GM21528 (cell line): ENCODE measurements at regions not wholly inside any gene's neighbourhood (a gene's known extent, or its start where the extent isn't known, plus 50 kb on each side); places are given as distances from the start of the nearest gene placed in this dataset.
"Not testable (repeated sequence)": the region's sequence is repeated elsewhere in the genome, so short reads cannot be mapped to it uniquely, and the experiment has no call there.

ENCODE experiments used
- ATAC-seq: cut with Tn5 transposase; IDR thresholded peaks from one replicate; pipeline ENCODE4 v1.9.1; 2021; ENCODE audit warnings: mild to moderate bottlenecking, moderate library complexity; ENCODE audit not compliant: unreplicated experiment, low FRiP score

DNA sequence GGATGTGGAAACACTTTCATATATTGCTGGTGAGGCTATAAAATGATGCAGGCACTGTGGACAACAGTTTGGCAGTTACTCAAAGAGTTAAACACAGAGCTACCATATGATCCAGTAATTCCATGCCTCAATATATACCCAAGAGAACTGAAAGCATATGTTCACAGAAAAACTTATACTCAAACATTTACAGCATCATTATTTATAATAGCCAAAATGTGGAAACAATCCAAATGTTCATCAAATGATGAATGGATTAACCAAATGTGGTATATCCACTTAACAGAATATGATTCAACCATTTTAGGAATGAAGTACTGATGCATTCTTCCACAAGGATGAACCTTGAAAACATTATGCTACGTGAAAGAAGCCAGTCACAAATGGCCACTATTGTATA is 603.8 kb downstream of the IQCM start:
- no peak for ATAC-seq

DNA sequence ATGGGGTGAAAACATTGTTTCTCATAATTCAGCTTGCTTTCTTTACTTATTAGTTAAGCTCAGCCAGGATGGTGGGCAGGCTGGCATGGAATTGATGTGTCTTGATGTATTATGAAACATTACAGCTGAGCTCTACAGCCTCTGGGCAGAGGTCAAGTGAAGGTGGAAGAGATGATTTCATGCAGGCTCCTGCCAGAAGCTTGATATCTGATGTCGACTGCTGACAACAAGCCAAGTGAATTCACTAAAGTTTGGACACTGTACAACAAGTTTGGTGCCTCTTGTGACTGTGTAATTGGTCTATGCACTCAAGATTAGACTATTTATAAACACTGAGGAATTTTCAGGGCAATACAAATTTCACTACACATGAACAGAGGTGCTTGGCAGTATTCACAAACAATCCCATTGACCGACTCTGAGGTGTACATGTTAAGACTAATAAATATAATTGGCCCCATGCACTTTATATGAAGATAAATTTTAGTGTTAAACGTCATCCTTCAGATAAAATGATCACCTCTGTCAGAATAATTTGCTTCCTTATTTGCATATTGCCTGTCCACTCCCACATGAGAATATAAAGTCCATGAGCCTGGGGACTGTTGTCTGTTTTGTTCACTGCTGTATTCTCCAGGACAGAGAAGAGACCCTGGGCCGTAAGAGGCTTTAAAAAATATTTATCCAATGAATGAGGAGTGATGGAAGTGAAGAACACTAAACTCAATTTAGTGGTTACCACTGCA is 612.2 kb downstream of the IQCM start:
- ATAC-seq, result no peak

DNA sequence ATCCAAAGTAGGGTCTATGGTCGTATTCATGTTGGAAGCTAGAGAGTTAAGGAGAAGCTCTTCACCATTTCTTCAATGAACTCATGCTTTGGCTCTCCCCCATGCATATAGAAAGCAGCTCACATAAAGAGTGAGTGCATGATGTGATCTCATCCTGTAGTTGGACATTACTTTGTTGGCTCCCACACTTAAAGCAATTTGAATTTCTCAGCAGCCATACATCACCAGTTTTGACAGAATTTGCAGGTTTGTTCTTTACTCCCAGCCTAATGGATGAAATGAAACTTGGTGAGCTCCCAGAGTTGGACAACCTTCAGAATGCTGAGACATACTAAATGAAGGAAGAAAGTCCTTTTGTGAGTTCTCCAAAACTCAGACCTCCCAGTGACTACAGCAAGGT is 613.5 kb downstream of the IQCM start:
- ATAC-seq, result no peak

- no peak for ATAC-seq
Measured at GRCh38 chr4:149199594-149199993, 616.0 kb downstream of the IQCM start.

GRCh38 chr4:149194061-149194460 is 621.6 kb downstream of the IQCM start:
- ATAC-seq, result no peak

DNA sequence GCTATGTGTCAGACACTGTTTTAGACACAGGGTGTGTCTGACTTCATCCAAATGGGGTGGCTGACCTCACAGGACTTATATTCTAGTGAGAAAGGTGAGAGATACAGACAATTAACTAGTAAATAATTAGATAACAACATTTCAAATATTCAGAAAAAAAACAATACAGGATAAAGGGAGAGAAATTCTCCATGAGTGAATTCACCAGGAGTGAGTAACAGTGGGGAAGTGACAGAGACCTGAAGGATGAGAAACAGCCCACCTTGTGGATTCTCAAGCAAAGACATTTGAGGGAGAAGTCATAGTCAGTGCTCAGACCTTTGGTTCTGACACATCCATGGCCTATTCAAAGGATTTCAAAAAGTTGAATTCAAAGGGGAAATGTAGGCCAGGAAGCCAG is 627.9 kb downstream of the IQCM start:
- ATAC-seq, result no peak

- no peak for ATAC-seq
Measured at GRCh38 chr4:149183638-149184037, 632.0 kb downstream of the IQCM start.

GRCh38 chr4:149181459-149181858 is 634.2 kb downstream of the IQCM start:
- ATAC-seq, result not testable (repeated sequence)

DNA sequence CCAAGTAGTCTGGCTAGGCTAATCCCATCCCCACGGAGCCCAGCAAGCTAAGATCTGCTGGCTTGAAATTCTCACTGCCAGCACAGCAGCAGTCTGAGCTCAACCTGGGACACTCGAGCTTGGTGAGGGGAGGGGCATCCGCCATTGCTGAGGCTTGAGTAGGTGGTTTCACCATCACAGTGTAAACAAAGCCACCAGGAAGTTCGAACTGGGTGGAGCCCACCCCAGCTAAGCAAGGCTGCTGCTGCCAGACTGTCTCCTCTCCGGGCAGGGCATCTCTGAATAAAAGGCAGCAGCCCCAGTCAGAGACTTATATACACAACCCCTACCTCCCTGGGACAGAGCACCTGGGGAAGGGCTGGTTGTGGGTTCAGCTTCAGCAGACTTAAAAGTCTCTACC is 639.6 kb downstream of the IQCM start:
- ATAC-seq, result no peak

DNA sequence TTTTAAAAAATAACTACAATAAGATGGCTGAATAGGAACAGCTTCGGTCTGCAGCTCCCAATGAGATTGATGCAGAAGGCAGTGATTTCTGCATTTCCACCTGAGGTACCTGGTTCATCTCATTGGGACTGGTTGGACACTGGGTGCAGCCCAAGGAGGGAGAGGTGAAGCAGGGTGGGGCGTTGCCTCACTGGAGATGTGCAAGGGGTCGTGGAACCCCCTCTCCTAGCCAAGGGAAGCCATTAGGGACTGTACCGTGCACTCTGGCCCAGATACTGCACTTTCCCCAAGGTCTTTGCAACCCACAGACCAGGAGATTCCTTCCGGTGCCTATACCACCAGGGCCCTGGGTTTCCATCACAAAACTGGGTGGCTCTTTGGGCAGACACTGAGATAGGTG is 640.1 kb downstream of the IQCM start:
- no peak for ATAC-seq

DNA sequence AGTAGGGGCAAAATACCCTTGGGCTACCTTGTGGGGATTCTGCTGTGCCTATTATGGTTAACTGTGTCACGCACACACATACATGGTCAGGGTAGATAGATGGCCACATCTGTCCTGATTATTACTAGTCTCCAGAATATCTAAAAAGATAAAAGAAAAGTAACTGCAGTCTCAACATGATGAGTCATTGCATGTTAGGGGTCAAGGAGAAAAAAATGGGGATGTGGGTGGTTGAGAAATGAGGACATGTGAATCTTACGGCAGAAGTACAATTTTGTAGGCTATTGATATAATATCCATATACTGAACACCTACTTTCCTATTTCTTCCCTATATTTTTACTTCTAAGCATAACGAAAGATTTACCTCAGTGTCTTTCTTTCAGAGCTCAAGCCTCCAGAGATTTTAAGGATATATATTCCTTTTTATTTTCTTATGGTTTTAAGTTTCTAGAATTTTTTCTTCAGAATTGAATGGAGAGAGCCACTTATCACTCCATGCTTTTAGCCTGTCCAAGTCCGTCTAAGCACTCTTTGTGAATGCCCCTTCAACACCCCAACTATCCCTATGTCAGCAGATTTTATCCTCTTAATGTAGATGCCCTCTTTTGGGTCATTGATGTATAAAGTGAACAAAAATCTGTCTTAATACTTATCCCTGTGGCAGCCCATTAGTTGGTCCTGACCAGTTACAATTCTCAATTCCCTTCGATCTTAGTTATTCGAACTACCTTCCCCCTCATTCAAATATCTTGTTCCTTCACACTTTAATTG is 642.2 kb downstream of the IQCM start:
- no peak for ATAC-seq

DNA sequence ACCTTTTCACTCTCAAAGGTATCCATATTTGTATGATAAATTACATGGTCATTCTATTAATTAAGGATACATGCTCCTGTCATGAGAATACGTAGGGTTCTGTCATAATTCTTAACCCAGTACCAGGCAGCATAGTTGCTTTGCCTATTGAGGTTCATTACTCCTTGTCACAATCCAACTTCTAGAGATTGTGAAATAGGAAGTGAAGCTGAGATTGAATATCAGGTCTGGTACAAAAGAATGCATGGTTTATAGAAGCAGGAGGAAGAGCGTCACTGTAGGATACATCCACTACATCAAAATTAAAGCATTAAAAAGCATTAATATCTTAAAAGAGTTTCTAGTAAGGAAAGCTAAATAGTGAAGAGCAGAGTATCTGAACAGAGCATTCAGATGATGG is 647.0 kb downstream of the IQCM start:
- ATAC-seq, result no peak

DNA sequence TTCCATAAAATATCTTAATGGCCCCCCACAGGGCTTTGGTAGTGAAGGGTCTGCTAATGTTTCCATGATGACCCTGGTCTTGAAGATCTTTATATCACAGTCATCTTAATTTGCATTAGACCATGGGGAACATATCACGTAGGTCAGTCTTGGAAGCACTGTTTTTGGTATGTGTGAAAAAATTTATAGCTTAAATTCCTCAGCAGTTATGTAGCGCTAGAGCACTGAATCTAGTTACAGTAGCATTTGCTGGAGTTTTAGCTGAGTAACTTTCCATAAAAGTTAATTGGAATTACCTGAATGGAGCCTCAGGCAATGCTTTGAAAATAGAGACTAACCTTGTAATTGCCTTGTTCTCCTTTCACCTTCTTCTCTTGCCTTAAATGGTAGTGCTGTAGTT is 648.8 kb downstream of the IQCM start:
- no peak for ATAC-seq

DNA sequence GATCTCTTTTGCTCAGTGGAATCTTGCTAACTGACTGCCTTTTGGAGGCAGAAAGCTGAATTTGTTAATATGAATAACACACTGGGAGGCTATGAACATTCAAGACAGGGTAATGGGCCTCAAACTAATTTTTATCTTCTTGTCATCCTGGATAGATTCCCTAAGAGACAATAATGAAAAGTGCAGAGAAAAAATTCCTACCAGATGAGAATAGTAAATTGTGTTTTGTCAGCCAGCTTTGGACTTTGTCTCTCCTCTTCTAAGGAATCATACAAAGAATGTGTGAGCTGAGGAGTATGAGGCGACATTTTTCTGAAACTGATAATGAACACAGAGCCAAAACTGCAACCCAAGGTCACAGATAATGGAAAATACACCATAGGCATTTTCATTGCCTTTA is 649.3 kb downstream of the IQCM start:
- no peak for ATAC-seq

DNA sequence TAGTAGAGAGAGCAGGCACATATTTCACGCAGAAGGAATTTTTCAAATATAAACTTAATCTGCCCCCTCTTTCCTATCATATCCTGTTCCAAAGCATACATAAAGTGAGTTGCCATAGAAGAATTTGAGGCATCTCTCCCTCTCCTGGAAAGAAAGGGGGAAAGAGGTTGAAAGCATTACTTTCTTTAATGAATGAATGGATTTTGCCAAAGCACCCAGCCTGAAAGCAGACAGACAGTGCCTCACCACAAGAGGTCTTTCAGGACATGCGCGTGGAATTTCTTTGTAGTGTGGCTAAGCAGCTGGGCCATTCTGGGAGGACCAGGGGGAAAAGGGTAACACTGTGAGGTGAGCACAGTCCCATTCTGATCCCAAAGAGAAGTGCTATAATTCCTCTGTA is 651.4 kb downstream of the IQCM start:
- no peak for ATAC-seq

DNA sequence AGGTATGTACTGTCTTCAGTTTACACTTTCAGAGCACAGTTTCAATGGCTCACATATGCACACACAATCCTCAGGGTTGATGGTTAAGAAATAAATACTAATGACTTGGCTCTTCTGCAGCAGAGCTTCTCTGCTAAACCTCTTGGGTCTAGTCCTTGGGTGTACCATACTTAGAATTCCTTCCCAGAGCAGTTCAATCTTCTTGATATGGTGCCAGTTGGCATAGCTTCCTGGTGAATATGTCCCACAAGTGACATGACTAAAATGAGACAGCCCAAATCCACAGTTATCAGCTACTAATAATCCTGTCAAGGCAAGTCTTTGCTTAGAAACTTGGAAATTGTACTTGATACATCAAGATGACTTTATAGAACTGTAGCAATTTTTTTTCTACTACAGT is 654.4 kb downstream of the IQCM start:
- ATAC-seq, result no peak

DNA sequence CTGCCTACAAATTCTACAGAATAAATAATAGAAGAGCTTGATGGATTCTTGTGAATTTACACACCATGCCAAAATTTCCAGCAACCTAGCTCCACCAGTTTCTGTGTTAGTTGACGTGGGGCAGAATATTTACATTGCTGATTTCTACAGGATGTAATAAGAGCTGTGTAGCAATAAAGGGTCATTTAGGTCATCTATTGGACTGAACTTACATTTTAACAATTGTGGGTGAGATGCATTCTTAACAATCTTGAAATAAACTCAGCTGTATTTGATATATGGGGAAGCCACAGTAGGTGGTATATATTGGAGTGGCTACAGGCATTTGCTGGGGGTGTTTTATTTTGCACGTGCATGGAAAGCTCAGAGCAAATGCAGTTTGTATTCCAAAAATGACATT is 655.3 kb downstream of the IQCM start:
- no peak for ATAC-seq

DNA sequence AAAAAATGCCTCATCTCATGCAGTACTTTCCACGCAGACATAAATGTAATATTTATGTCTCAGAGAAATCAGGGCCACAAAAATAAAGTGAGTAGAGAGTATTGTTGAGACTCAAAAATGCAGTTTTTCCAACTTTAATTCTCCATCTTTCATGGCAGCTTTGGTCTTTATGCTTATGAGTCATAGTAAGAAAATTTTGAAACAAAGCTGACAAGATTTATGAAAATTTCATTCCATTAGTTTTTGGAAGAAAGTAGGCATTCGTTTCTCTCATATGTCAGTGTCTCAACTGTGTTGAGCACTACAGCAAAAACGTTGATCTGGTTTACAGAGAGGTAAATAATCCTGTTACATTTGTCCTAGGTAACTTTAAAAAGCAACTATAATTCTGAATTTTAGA is 656.8 kb downstream of the IQCM start:
- no peak for ATAC-seq

- ATAC-seq, result no peak
Measured at GRCh38 chr4:149145803-149146202, 669.8 kb downstream of the IQCM start.

DNA sequence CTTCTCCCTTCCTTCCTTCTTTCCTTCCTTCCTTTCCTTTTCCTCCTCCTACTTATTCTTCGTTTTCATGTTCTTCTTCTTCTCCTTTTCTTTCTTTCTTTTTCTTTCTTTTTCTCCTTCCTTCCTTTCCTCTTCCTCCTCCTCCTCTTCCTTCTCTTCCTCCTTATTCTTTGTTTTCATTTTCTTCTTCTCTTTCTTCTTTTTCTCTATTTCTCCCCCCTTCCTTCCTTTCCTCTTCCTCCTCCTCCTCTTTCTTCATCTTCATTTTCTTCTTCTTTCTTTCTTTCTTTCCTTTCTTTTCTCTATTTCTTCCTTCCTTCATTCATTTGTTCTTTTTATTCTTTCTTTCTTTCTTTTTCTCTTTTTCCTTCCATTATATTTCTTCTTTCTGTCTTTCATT is 671.6 kb downstream of the IQCM start:
- ATAC-seq, result no peak

DNA sequence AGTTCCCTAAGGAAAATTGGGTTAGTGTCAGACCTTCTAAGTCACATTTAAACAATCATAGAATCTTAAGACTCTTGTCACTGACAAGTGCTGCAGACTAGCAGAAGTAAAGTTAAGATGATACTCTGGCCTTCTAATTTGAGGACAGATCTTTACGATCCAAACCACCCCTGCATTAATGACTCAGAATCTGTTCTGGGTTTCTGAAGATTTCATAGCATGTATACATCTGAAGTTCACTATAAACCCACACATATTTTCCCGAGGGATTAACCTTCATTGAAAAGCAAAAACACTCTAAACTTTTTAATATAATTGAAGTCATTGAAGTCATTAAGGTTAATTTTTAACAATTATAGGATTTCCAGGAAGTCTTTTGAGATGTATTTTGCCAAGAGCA is 674.3 kb downstream of the IQCM start:
- no peak for ATAC-seq

DNA sequence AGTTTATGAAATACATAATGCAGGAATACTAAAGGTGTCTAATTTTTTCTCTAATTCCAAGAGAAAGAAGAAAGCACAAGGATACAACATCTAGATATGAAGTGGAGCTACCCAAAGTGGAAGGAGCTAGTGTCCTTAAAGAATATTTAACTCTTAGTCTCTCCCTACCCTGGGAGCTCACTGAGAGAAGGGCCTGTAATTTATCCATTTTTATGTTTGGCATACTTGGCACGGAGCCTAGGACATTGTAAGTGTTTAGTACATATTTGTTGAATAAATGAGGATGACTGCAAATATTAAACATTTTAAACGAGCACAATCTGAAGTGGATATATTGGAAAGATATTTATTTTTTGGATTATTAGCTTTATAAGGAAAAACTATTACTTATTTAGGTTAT is 674.8 kb downstream of the IQCM start:
- ATAC-seq, result no peak
